WERI-Rb-1 (cell line): ENCODE measurements at regions not wholly inside any gene's neighbourhood (a gene's known extent, or its start where the extent isn't known, plus 50 kb on each side); places are given as distances from the start of the nearest gene placed in this dataset.

ENCODE experiments used
- DNase-seq: peaks from one replicate; pipeline ENCODE4 v3.0.0-alpha.2; 2020
- H3K27ac ChIP-seq: fragments of 250-450 bp; sonication (Bioruptor Pico); 2 replicates; pipeline ENCODE4 v1.5.1; 2020; ENCODE audit warnings: mild to moderate bottlenecking, moderate library complexity
- H3K27me3 ChIP-seq: fragments of 250-450 bp; sonication (Bioruptor Pico); 2 replicates; pipeline ENCODE4 v1.5.1; 2021; ENCODE audit warnings: mild to moderate bottlenecking, low read depth, moderate library complexity; ENCODE audit not compliant: insufficient read depth, severe bottlenecking
- H3K36me3 ChIP-seq: fragments of 250-450 bp; sonication (Bioruptor Pico); 2 replicates; pipeline ENCODE4 v1.5.1; 2020; ENCODE audit warnings: mild to moderate bottlenecking, moderate library complexity
- H3K4me3 ChIP-seq: 2 replicates; pipeline ENCODE4 v1.5.1; 2011; ENCODE audit warnings: low read depth, mild to moderate bottlenecking, control low read depth, low read length
- H3K9me3 ChIP-seq: fragments of 250-450 bp; sonication (Bioruptor Pico); 2 replicates; pipeline ENCODE4 v1.5.1; 2021; ENCODE audit warnings: mild to moderate bottlenecking, moderate library complexity; ENCODE audit not compliant: severe bottlenecking
- CTCF ChIP-seq: IDR thresholded peaks from 2 replicates; pipeline ENCODE4 v1.5.1; 2011; ENCODE audit warnings: low read depth, mild to moderate bottlenecking, control low read depth, inconsistent platforms, low read length

DNA sequence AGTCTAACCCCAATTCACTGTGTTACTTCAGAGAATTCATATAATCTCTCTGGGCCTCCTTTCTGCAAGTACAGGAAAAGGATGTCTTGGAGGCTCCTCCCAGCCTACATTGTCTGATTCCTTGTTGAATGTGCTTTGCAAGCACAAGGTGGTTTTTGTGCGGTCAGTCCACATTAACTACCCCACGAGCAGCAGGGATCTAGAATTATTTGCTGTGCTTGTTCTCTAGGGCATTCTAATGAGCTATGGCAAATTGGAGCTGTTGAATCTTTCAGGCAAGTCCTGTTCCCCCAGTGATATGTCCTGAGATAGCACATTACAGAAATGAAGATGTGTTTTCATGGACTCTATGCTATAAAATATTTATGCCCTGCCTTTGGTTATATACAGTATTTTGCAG lies 349.4 kb downstream of the SLC4A3 start:
- Histone ChIP-seq H3K4me3 (no peak overlapping the region), H3K36me3 (no peaks in the 10 kb centered on the region), H3K9me3 (no peaks in the 10 kb centered on the region), H3K27me3 (no peaks in the 10 kb centered on the region), H3K27ac (no peak overlapping the region)
- DNase-seq, result no peak
- TF ChIP-seq CTCF, result no peak

DNA sequence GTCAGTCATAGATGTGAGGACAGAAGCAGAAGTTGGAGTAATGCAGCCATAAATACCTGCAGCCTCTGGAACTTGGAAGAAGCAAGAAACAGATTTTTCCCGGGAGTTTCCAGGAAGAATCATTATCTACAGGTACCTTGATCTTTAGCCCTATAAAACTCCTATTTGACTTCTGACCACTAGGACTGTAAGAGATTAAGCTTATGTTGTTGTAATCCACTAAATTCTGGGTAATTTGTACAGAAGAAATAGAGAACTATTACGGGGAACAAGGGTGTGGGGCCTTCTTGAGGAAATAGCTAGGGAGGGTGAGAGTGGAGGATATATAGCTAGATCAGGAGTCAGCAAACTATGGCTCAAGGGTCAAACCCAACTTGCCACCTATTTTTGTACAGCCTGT lies 353.2 kb downstream of the SLC4A3 start:
- H3K4me3 ChIP-seq, result no peak overlapping the region
- no peak for TF ChIP-seq CTCF
- H3K27me3 ChIP-seq, result no peaks in the 10 kb centered on the region
- H3K9me3 ChIP-seq, result no peaks in the 10 kb centered on the region
- H3K27ac ChIP-seq, result no peak overlapping the region
- DNase-seq, result no peak
- H3K36me3 ChIP-seq, result no peaks in the 10 kb centered on the region

- Histone ChIP-seq H3K36me3 (no peaks in the 10 kb centered on the region), H3K9me3 (no peaks in the 10 kb centered on the region), H3K27ac (no peak overlapping the region), H3K27me3 (no peaks in the 10 kb centered on the region), H3K4me3 (no peak overlapping the region)
- TF ChIP-seq CTCF, result no peak
- no peak for DNase-seq
These were observed 356.4 kb downstream of the SLC4A3 start for GRCh38 chr2:219983836-219984235.

DNA sequence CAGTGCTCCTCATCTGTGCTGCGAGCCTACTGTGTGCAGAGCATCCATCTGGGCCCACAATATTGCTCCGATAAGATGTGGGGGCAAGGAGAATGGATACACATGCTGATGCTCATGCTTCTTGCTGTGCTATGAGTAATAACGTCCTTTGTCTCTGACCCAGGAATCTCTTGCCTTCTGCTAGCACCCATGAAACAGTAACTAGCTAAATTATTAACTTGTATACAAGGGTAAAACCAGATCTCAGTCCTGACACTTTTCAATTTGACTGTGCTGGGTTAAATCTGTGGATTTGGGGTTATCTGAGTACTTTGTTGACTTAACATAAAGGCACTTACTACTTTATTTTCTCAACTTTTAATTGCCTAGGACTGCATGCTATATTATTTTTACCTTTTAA lies 357.6 kb downstream of the SLC4A3 start:
- Histone ChIP-seq H3K36me3 (no peaks in the 10 kb centered on the region), H3K9me3 (no peaks in the 10 kb centered on the region), H3K4me3 (no peak overlapping the region), H3K27ac (no peak overlapping the region), H3K27me3 (no peaks in the 10 kb centered on the region)
- DNase-seq, result no peak
- no peak for TF ChIP-seq CTCF

DNA sequence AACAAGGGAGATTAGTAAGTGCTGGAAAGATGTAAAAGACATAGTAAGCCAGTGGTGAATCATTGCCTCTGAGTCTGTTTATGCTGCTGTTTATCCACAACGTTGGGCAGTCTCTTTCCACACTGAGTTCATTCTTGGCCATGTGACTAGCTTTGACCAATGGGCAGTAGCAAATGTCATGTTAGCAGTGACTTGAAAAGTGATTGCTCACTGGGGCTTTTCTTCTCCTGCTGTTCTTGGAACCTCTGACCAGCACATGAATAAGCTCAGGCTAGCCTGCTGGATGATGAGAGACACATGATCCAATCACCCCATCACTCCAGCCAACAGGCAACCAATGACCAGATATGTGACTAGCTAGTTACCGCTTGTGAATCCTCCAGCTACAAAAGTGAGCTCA lies 360.4 kb downstream of the SLC4A3 start:
- TF ChIP-seq CTCF, result no peak
- Histone ChIP-seq H3K27ac (no peak overlapping the region), H3K36me3 (no peaks in the 10 kb centered on the region), H3K9me3 (no peaks in the 10 kb centered on the region), H3K4me3 (no peak overlapping the region), H3K27me3 (no peaks in the 10 kb centered on the region)
- peak; percentile 28 for DNase-seq

DNA sequence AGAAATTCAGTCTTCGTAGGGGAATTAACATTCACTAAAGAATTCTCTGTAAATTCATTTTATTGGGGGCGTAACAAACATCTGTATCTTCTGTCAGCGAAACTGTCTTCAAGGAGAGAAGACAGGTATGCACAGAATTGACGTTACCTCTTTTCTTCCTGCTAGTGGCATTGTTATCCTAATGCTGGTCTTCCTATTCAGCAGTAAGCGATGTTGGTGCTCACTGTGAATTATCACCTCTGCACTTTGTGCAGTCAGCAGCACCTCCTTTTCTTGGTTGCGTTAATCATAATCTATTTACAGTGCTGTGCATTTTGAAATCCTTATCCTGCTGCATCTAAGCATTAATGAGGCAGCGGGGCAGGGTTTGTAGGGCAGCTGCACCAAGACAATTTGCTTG lies 362.3 kb downstream of the SLC4A3 start:
- H3K36me3 ChIP-seq, result no peaks in the 10 kb centered on the region
- peak overlapping the region; percentile 64 for H3K27ac ChIP-seq
- no peak for TF ChIP-seq CTCF
- no peaks in the 10 kb centered on the region for H3K27me3 ChIP-seq
- peak overlapping the region; percentile 42 for H3K4me3 ChIP-seq
- DNase-seq, result peak; percentile 71
- H3K9me3 ChIP-seq, result no peaks in the 10 kb centered on the region
